B cell (primary cell): ENCODE measurements at regions not wholly inside any gene's neighbourhood (a gene's known extent, or its start where the extent isn't known, plus 50 kb on each side); places are given as distances from the start of the nearest gene placed in this dataset.

Experiments used
- ATAC-seq: fragments of 200-7000 bp; cut with Tn5 transposase; one replicate; pipeline ENCODE4 v1.10.0; 2021; ENCODE audit warnings: low read depth, mild to moderate bottlenecking, moderate number of reproducible peaks, moderate library complexity
- CTCF ChIA-PET: fragments of 350-600 bp; sonication (Branson Sonifier 250); formaldehyde crosslinking; loops from one replicate; lab custom pipeline; 2021; ENCODE audit warnings: antibody characterized with exemption, inconsistent platforms; lab: Charles Lee
- POLR2A ChIA-PET: fragments of 350-600 bp; sonication (Branson Sonifier 250); formaldehyde crosslinking; loops from one replicate; lab custom pipeline; 2021; ENCODE audit warnings: antibody characterized with exemption; lab: Charles Lee
- DNase-seq: peaks from one replicate; pipeline ENCODE4 v3.0.0; 2013
- H2AFZ ChIP-seq: 2 replicates; pipeline ENCODE4 v1.6.1; 2012; ENCODE audit warnings: mild to moderate bottlenecking, low read depth, low read length; ENCODE audit not compliant: insufficient read depth, poor library complexity, severe bottlenecking
- H3K27ac ChIP-seq, 2 donors: 1 replicate in 1 of 2; 2 replicates in 1 of 2; pipeline ENCODE4 v1.5.1; 2012 to 2013; ENCODE audit warnings: low read length in 2 of 2, mild to moderate bottlenecking in 2 of 2, moderate library complexity in 1 of 2
- H3K27me3 ChIP-seq, 4 experiments: fragments of 200-600 bp in 1 of 4; sonication (generic) in 1 of 4; replicated peaks in 1 of 4; 1 replicate in 2 of 4; 2 replicates in 2 of 4; pipeline versions ENCODE4 v1.6.1 to v1.7.0; 2013 to 2016; ENCODE audit warnings: low read length in 3 of 4, mild to moderate bottlenecking in 2 of 4, mixed read lengths in 1 of 4, moderate library complexity in 1 of 4; ENCODE audit not compliant: insufficient read depth in 4 of 4, control insufficient read depth in 3 of 4; ENCODE audit errors: control extremely low read depth in 1 of 4
- H3K36me3 ChIP-seq, 2 experiments: replicated peaks in 1 of 2; 1 replicate in 1 of 2; 2 replicates in 1 of 2; pipeline versions ENCODE4 v1.6.1 to v1.7.1; 2013; ENCODE audit warnings: low read length in 1 of 2; ENCODE audit not compliant: insufficient read depth in 2 of 2, control insufficient read depth in 1 of 2; ENCODE audit errors: control extremely low read depth in 1 of 2, extremely low read depth in 1 of 2
- H3K4me1 ChIP-seq, 2 donors: fragments of 200-600 bp in 1 of 2; sonication (generic) in 1 of 2; 1 replicate in 1 of 2; 2 replicates in 1 of 2; pipeline versions ENCODE4 v1.5.1 to v1.6.1; 2013 to 2017; ENCODE audit warnings: low read length in 2 of 2; ENCODE audit not compliant: control insufficient read depth in 2 of 2, insufficient read depth in 2 of 2
- H3K4me2 ChIP-seq: replicated peaks from 2 replicates; pipeline ENCODE3; 2012; ENCODE audit warnings: mild to moderate bottlenecking, low read depth, low read length; ENCODE audit not compliant: poor library complexity, severe bottlenecking
- H3K4me3 ChIP-seq, 5 experiments: fragments of 200-600 bp in 1 of 5; sonication (generic) in 1 of 5; 1 replicate in 3 of 5; 2 replicates in 2 of 5; pipeline versions ENCODE4 v1.5.1 to v1.7.0; 2011 to 2016; ENCODE audit warnings: low read length in 4 of 5, mild to moderate bottlenecking in 4 of 5, low read depth in 2 of 5, control low read depth in 1 of 5, moderate library complexity in 1 of 5; ENCODE audit not compliant: insufficient read depth in 1 of 5; ENCODE audit errors: control extremely low read depth in 1 of 5, extremely low read depth in 1 of 5
- H3K79me2 ChIP-seq: fragments of 200-600 bp; sonication (generic); one replicate; pipeline ENCODE4 v1.6.0; 2016; ENCODE audit warnings: low read length; ENCODE audit not compliant: control insufficient read depth, insufficient read depth
- H3K9ac ChIP-seq: fragments of 200-600 bp; sonication (generic); 2 replicates; pipeline ENCODE4 v1.6.1; 2017; ENCODE audit warnings: mild to moderate bottlenecking, low read length, moderate library complexity
- H3K9me3 ChIP-seq, 3 donors: one replicate each; pipeline versions ENCODE4 v1.6.1 to v1.7.1; 2013; ENCODE audit warnings: low read length in 2 of 3; ENCODE audit not compliant: control insufficient read depth in 2 of 3, insufficient read depth in 1 of 3; ENCODE audit errors: control extremely low read depth in 1 of 3
- H4K20me1 ChIP-seq: 2 replicates; pipeline ENCODE4 v1.6.0; 2012; ENCODE audit warnings: mild to moderate bottlenecking, low read length; ENCODE audit not compliant: insufficient read depth, control insufficient read depth, poor library complexity, severe bottlenecking
- H3K27ac Mint-ChIP-seq: one replicate; pipeline ENCODE4 v1.8.0; 2021; ENCODE audit warnings: mixed read lengths
- H3K27me3 Mint-ChIP-seq: one replicate; pipeline ENCODE4 v1.8.0; 2021; ENCODE audit warnings: mixed read lengths
- H3K4me1 Mint-ChIP-seq: one replicate; pipeline ENCODE4 v1.8.0; 2021; ENCODE audit warnings: mixed read lengths
- H3K4me3 Mint-ChIP-seq: one replicate; pipeline ENCODE4 v1.8.0; 2021; ENCODE audit warnings: mixed read lengths
- H3K9me3 Mint-ChIP-seq: one replicate; pipeline ENCODE4 v1.8.0; 2022; ENCODE audit warnings: mixed read lengths; ENCODE audit not compliant: insufficient read depth
- EZH2 ChIP-seq: IDR thresholded peaks from 2 replicates; pipeline ENCODE4 v1.6.1; 2012; ENCODE audit warnings: borderline replicate concordance, low read depth, mild to moderate bottlenecking, moderate library complexity, low read length; ENCODE audit not compliant: insufficient read depth, poor library complexity, severe bottlenecking
- WGBS: methylation state at CpG from one replicate; pipeline ENCODE4 v1.1.5; 2013; ENCODE audit warnings: missing lambda C conversion rate; ENCODE audit not compliant: insufficient coverage; 5-methylcytosine and 5-hydroxymethylcytosine counted together
- intact Hi-C: fragments of 100-400 bp; cut with micrococcal nuclease; formaldehyde crosslinking; loops from one replicate; pipeline ENCODE4 v1.10.0; 2022
- TF ChIP-seq, protein P1 (sequence below): fragments of 200-600 bp; IDR thresholded peaks from one replicate; pipeline ENCODE4 v1.8.0; 2022; ENCODE audit warnings: antibody characterized with exemption, mild to moderate bottlenecking

DNA sequence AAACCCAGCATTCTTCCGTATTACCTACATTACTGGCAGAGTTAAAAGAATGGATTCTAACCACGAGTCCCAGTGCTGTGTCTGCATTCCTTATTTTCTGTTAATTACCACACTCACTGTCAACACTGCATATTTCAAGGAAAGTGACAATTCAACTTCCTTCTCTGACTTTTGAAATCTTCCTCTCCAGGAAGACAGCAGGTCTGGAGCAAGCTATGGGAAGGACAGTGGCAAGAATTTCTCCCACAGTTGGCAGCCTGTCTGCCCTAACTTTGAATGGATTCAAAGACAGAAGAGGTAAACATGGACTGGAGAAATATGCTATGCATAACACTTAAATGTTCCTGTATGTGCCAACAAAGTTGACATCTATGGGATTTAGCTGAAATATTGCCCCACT is 700.5 kb upstream of the CHAC2 start:
- Histone ChIP-seq H3K79me2 (no peaks in the 10 kb centered on the region), H3K27ac (no peak overlapping the region), H3K4me1 (no peaks in the 10 kb centered on the region), H3K4me3 (no peak overlapping the region), H3K9me3 (no peaks in the 10 kb centered on the region), H3K9ac (no peak overlapping the region), H4K20me1 (no peaks in the 10 kb centered on the region), H2AFZ (no peak overlapping the region), H3K27me3 (no peaks in the 10 kb centered on the region), H3K36me3 (no peaks in the 10 kb centered on the region), H3K4me2 (no peak overlapping the region)
- ChIA-PET POLR2A (no interaction called here), CTCF (no interaction called here)
- no peak for ATAC-seq
- DNase-seq, result no peak
- Mint-ChIP-seq H3K27me3 (no peaks in the 10 kb centered on the region), H3K4me3 (no peak overlapping the region), H3K9me3 (peaks cover 3% of the 10 kb centered on the region), H3K27ac (no peak overlapping the region), H3K4me1 (no peaks in the 10 kb centered on the region)
- WGBS, result no CpG with 5 or more reads among the region's 2 CpGs
- intact Hi-C loops, result no loop called here
- no peak for TF ChIP-seq EZH2
- TF ChIP-seq, protein P1, sequence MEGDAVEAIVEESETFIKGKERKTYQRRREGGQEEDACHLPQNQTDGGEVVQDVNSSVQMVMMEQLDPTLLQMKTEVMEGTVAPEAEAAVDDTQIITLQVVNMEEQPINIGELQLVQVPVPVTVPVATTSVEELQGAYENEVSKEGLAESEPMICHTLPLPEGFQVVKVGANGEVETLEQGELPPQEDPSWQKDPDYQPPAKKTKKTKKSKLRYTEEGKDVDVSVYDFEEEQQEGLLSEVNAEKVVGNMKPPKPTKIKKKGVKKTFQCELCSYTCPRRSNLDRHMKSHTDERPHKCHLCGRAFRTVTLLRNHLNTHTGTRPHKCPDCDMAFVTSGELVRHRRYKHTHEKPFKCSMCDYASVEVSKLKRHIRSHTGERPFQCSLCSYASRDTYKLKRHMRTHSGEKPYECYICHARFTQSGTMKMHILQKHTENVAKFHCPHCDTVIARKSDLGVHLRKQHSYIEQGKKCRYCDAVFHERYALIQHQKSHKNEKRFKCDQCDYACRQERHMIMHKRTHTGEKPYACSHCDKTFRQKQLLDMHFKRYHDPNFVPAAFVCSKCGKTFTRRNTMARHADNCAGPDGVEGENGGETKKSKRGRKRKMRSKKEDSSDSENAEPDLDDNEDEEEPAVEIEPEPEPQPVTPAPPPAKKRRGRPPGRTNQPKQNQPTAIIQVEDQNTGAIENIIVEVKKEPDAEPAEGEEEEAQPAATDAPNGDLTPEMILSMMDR, result no peak

DNA sequence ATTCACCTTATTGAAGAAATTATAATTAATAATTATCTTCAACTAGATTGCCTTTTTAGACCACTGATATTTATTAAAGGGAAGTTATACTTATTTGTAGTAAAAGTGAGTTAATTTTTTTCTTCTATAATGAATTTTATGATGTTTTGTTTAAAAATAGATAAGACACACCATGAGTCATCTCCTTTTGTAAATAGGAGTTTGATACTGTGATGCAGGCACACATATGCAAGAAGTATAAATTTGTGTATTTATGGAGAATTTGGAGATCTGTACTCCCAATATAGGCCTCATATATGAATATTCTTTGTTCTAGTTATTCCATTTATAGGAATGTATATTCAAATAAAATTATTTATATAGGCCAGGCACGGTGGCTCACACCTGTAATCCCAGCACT is 703.5 kb upstream of the CHAC2 start:
- TF ChIP-seq, protein P1, result no peak
- no peak for TF ChIP-seq EZH2
- no CpG with 5 or more reads among the region's 1 CpG for WGBS

More for the DNA sequence above, 703.5 kb upstream of the CHAC2 start:
- Histone ChIP-seq H4K20me1 (no peaks in the 10 kb centered on the region), H3K36me3 (no peaks in the 10 kb centered on the region), H3K9ac (no peak overlapping the region), H3K27ac (no peak overlapping the region), H3K4me2 (no peak overlapping the region), H2AFZ (no peak overlapping the region), H3K27me3 (no peaks in the 10 kb centered on the region), H3K4me1 (no peaks in the 10 kb centered on the region), H3K9me3 (no peaks in the 10 kb centered on the region), H3K4me3 (no peak overlapping the region), H3K79me2 (no peaks in the 10 kb centered on the region)
- no peak overlapping the region for H3K27ac Mint-ChIP-seq
- ATAC-seq (no peak), DNase-seq (no peak)
- no peaks in the 10 kb centered on the region for H3K27me3 Mint-ChIP-seq
- POLR2A ChIA-PET, result no interaction called here
- CTCF ChIA-PET, result no interaction called here
- no peaks in the 10 kb centered on the region for H3K9me3 Mint-ChIP-seq
- intact Hi-C loops, result no loop called here
- no peaks in the 10 kb centered on the region for H3K4me1 Mint-ChIP-seq
- no peak overlapping the region for H3K4me3 Mint-ChIP-seq
